Kidney (tissue), 13 donors: ENCODE measurements at regions not wholly inside any gene's neighbourhood (a gene's known extent, or its start where the extent isn't known, plus 50 kb on each side); places are given as distances from the start of the nearest gene placed in this dataset.

Source experiments
- DNase-seq, 5 donors: peaks; one replicate each; pipeline ENCODE4 v3.0.0-alpha.2; 2013 to 2020
- FAIRE-seq: peaks from 2 replicates; lab custom pipeline; 2012; peaks lifted over from hg19 to GRCh38; lab: Jason Lieb, UNC
- H3K27ac ChIP-seq, 2 donors: one replicate each; pipeline ENCODE4 v1.7.0; 2013; ENCODE audit warnings: low read depth in 2 of 2, low read length in 2 of 2, inconsistent platforms in 1 of 2
- H3K27me3 ChIP-seq: one replicate; pipeline ENCODE4 v1.7.1; 2013; ENCODE audit warnings: low read length, inconsistent platforms; ENCODE audit not compliant: control insufficient read depth, insufficient read depth
- H3K36me3 ChIP-seq, 3 donors: one replicate each; pipeline versions ENCODE4 v1.7.0 to v1.7.1; 2013; ENCODE audit warnings: low read length in 3 of 3, control low read depth in 1 of 3, inconsistent platforms in 1 of 3; ENCODE audit not compliant: insufficient read depth in 3 of 3, control insufficient read depth in 2 of 3
- H3K4me1 ChIP-seq, 3 donors: one replicate each; pipeline versions ENCODE4 v1.7.0 to v1.7.1; 2013; ENCODE audit warnings: low read length in 3 of 3, inconsistent platforms in 1 of 3, low read depth in 1 of 3; ENCODE audit not compliant: control insufficient read depth in 2 of 3, insufficient read depth in 2 of 3
- H3K4me3 ChIP-seq, 3 donors: one replicate each; pipeline versions ENCODE4 v1.7.0 to v1.8.1; 2013; ENCODE audit warnings: low read length in 3 of 3, control low read depth in 1 of 3, inconsistent platforms in 1 of 3
- H3K9ac ChIP-seq, 3 donors: one replicate each; pipeline versions ENCODE4 v1.7.0 to v1.7.1; 2013; ENCODE audit warnings: low read length in 3 of 3, control low read depth in 1 of 3, inconsistent platforms in 1 of 3
- H3K9me3 ChIP-seq, 3 donors: one replicate each; pipeline versions ENCODE4 v1.7.0 to v1.7.1; 2013; ENCODE audit warnings: low read length in 3 of 3, control low read depth in 1 of 3, inconsistent platforms in 1 of 3; ENCODE audit not compliant: control insufficient read depth in 2 of 3, insufficient read depth in 1 of 3
- intact Hi-C: fragments of 100-400 bp; cut with DNase I; formaldehyde crosslinking; loops from one replicate; pipeline ENCODE4 v1.11.1; 2022
- TF ChIP-seq, protein P1 (sequence below): IDR thresholded peaks from 3 replicates; pipeline ENCODE4 v1.5.1; 2012; ENCODE audit warnings: mild to moderate bottlenecking, moderate library complexity, borderline replicate concordance; ENCODE audit not compliant: insufficient read depth; ENCODE audit errors: extremely low read depth
- donor health status: control.
- donor health status: control.
- donor health status: control.
- donor health status: control.
- donor health status: control.
- donor health status: DM: yes; HTN: yes; CAD: no.
- donor health status: Normal renal cell carcinoma (clear cell type).

DNA sequence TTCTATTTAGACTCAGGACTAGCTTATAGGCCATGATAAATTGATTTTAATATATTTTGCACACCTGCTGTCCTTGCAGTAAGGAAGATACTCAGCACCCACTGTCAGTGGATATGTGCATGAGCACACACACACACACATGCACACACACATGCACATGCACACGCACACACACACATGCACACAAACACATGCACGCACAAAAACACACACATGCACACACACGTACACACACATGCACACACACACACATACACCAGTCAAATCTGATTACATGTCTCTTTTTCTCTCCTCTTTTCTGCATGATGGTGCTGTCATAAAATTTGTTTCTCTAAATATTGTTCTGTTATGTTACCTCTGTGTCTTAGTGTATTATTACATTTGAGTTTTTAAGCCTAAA, 87.3 kb upstream of the OSTN start:
- DNase-seq (no peak), FAIRE-seq (no peak)
- no peak overlapping the region for H3K27ac ChIP-seq
- TF ChIP-seq, protein P1, sequence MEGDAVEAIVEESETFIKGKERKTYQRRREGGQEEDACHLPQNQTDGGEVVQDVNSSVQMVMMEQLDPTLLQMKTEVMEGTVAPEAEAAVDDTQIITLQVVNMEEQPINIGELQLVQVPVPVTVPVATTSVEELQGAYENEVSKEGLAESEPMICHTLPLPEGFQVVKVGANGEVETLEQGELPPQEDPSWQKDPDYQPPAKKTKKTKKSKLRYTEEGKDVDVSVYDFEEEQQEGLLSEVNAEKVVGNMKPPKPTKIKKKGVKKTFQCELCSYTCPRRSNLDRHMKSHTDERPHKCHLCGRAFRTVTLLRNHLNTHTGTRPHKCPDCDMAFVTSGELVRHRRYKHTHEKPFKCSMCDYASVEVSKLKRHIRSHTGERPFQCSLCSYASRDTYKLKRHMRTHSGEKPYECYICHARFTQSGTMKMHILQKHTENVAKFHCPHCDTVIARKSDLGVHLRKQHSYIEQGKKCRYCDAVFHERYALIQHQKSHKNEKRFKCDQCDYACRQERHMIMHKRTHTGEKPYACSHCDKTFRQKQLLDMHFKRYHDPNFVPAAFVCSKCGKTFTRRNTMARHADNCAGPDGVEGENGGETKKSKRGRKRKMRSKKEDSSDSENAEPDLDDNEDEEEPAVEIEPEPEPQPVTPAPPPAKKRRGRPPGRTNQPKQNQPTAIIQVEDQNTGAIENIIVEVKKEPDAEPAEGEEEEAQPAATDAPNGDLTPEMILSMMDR, result no peak
- intact Hi-C loops, result no loop called here
- H3K9me3 ChIP-seq, result no peaks in the 10 kb centered on the region
- no peaks in the 10 kb centered on the region for H3K4me1 ChIP-seq
- no peak overlapping the region for H3K9ac ChIP-seq
- H3K4me3 ChIP-seq, result no peak overlapping the region
- no peaks in the 10 kb centered on the region for H3K36me3 ChIP-seq
- no peaks in the 10 kb centered on the region for H3K27me3 ChIP-seq

- H3K27ac ChIP-seq, result no peak overlapping the region
- TF ChIP-seq, protein P1, result no peak
- H3K27me3 ChIP-seq, result no peaks in the 10 kb centered on the region
- H3K36me3 ChIP-seq, result no peaks in the 10 kb centered on the region
- DNase-seq (no peak), FAIRE-seq (no peak)
- no peak overlapping the region for H3K9ac ChIP-seq
- no peaks in the 10 kb centered on the region for H3K9me3 ChIP-seq
- intact Hi-C loops, result no loop called here
- H3K4me3 ChIP-seq, result no peak overlapping the region
- H3K4me1 ChIP-seq, result no peaks in the 10 kb centered on the region
Observed at GRCh38 chr3:191105418-191105817, 93.6 kb upstream of the OSTN start.

DNA sequence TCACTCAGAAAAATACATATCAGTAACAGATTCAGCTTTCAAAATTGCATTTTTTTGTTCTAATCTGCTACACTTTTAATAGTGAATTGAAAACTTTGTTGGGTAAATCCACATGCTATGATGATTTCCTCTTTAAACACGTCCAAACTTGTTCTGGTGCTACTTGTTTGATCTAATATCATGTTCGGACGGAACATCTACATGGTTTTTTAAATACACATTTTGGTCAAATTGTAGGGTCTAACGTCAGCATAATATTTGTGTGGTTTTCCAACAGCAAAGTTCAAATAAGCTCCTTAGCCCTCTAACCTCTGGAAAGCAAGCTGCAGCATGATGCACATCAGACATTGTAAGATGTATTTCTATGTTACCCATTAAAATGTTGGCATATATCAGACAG, 98.5 kb upstream of the OSTN start:
- no peaks in the 10 kb centered on the region for H3K27me3 ChIP-seq
- intact Hi-C loops, result no loop called here
- FAIRE-seq, result no peak

More for the DNA sequence above, 98.5 kb upstream of the OSTN start:
- Histone ChIP-seq H3K36me3 (no peaks in the 10 kb centered on the region), H3K4me3 (no peak overlapping the region), H3K4me1 (no peaks in the 10 kb centered on the region), H3K9ac (no peak overlapping the region), H3K27ac (no peak overlapping the region), H3K9me3 (no peaks in the 10 kb centered on the region)
- TF ChIP-seq, protein P1, result no peak
- DNase-seq, result no peak
